CD4-positive, alpha-beta T cell treated with Interferon gamma for 1 hour (primary cell): ENCODE measurements at regions not wholly inside any gene's neighbourhood (a gene's known extent, or its start where the extent isn't known, plus 50 kb on each side); places are given as distances from the start of the nearest gene placed in this dataset.

Source experiments
- DNase-seq: peaks from one replicate; pipeline ENCODE4 v3.0.0-alpha.2; 2020

- DNase-seq: no peak
Measured at GRCh38 chr18:39698436-39698835, 2132.8 kb upstream of the CELF4 start.

DNA sequence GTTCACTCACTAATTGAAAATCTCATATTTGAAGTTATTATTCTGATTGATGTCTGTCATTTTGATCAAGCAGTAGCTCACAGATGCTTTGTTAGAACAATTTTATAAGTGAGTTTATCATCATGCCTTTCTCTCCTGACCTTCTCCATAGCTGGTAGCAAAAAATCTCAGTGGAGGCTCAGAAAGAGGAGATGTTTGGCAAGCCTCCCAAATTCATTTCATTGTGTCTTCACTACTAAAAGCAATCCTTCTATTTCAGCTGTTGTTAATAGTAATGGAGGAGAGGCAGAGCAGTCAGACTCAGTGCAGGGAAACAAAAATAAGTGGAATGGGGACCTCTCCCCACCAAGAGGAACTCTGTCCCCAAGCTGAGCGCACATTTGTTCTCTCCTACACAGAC, 2127.8 kb upstream of the CELF4 start:
- no peak for DNase-seq

GRCh38 chr18:39692367-39693015, 2126.9 kb upstream of the CELF4 start:
- DNase-seq: no peak

DNA sequence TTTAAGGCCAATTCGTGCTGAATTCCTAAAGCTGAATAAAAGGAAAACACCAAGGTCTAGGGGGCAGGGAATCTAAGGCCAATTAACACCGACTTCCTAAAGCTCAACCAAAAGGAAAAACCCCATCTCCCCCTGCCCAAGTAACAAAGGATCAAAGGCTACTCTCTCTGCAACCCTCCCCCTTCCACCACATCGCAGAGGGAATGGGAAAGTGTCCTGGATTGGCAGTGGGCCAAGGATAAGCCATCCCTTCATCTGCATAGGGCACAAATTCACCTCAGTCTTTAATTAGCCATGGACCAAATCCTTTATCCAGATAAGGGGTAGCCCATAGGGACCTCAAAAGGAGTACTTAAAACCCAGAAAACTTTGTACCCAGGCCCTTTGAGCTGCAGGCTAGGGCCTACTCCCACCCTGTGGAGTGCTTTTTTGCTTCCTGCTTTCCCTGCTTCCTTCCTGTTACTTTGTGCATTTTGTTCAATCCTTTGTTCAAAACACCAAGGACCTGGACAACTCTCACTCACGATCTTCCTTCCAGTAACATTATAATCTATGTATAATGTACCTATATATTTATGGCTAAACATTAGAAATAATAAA, 2119.8 kb upstream of the CELF4 start:
- DNase-seq: no peak

- DNase-seq: no peak
Measured at GRCh38 chr18:39681061-39681460, 2115.5 kb upstream of the CELF4 start.

GRCh38 chr18:39675906-39676305, 2110.3 kb upstream of the CELF4 start:
- no peak for DNase-seq

- no peak for DNase-seq
Measured at GRCh38 chr18:39675368-39675767, 2109.8 kb upstream of the CELF4 start.

- no peak for DNase-seq
Measured at GRCh38 chr18:39672171-39672570, 2106.6 kb upstream of the CELF4 start.

DNA sequence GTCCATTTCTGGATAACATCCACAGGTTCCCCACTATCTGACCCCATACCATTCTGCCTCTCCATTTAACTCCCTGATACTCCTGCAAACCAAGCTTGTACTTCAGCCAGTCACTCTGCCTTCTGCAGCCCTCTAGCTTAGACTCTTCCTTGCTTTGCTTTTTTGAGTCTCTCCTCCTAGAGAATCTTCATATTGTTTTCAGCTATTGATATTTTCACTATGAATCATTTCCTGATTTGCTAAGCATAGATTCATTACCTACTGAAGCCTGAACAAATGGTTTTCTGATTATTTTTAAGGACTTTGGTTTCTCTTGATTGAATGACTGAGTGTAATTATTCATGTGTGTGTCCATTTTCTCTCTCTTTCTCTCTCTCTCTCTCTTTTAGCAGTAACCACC, 2102.3 kb upstream of the CELF4 start:
- no peak for DNase-seq

- no peak for DNase-seq
Measured at GRCh38 chr18:39666541-39666940, 2100.9 kb upstream of the CELF4 start.

DNA sequence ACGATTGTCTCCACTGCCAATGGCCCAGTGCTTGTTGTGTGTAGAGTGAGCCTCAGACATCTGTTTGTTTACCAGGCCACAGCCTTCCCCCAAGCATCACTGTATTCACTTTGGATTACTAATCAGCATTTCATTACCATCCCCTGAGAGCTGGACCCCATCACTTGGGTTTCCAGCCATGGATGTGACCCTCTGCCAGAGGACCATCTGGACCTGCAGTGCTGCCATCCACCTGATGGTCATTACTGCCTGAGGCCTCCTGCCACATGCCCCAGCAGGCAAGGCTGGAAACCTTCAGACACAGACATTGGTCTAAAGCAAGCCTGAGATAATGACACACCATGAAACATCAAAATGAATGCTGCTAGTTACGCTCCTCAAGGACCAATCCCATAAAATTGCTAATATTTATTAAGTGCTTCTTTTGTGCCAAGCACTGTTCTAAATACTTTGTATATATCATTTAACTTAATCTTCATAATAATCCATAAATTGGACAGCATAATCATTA, 2096.3 kb upstream of the CELF4 start:
- DNase-seq: no peak

GRCh38 chr18:39660141-39660540, 2094.5 kb upstream of the CELF4 start:
- DNase-seq: no peak

- no peak for DNase-seq
Measured at GRCh38 chr18:39655341-39655740, 2089.7 kb upstream of the CELF4 start.

GRCh38 chr18:39653221-39653620, 2087.6 kb upstream of the CELF4 start:
- DNase-seq: no peak

GRCh38 chr18:39648616-39649015, 2083.0 kb upstream of the CELF4 start:
- no peak for DNase-seq

- DNase-seq: no peak
Measured at GRCh38 chr18:39647627-39648534, 2082.3 kb upstream of the CELF4 start.

DNA sequence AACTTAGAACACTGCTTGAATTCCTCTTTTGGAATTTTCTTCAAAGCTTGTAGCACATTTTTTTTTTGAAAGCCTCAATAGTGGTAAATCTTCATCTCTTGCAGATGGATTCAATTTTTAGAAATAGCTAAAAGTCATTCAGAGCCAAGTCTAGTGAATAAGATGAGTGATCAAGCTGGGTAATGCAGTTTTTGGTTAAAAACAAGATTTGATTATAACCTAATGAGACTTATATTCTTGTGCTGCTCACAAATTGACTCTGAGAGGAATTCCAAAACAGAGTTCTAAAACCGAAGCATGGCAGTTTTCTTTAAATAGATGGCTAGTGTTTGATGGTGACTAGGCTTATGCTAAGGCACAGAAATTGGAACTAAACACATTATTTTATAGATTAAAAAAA, 2072.6 kb upstream of the CELF4 start:
- DNase-seq: no peak

GRCh38 chr18:39636931-39637330, 2071.3 kb upstream of the CELF4 start:
- no peak for DNase-seq

DNA sequence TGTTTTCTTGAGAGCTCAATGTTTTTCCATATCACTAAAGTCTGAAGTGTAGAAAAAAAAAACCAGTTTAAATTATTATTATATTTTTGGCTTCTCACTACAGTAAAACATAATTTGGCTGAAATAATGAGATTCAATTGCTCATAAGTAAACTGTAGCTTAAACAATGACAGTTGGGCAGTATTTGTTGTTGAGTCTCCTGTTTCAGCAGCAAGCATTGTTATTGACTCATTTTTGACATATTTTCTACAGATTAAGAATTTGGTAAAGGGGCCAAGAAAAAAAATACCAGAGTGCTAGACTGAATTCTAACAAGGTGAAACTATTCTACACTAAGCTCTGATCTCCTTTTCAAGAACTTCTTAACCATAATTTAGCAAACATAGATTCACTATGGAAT, 2070.4 kb upstream of the CELF4 start:
- DNase-seq: no peak

- no peak for DNase-seq
Measured at GRCh38 chr18:39635192-39635591, 2069.6 kb upstream of the CELF4 start.

DNA sequence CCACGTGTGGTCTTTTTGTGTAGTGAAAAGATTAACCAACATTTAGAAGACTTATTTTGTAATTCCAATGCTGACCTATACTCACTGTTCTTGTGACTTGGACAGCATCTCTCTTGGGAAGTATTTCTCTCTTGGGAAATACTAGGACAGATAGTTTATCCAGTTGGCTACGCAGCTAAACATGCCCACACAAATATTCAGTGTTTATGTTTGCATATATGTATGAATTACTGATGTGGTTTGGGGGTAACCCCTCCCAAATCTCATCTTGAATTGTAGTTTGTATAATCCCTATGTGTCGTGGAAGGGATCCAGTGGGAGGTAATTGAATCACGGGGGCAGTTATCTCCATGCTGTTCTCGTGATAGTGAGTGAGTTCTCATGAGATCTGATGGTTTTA, 2062.3 kb upstream of the CELF4 start:
- no peak for DNase-seq

DNA sequence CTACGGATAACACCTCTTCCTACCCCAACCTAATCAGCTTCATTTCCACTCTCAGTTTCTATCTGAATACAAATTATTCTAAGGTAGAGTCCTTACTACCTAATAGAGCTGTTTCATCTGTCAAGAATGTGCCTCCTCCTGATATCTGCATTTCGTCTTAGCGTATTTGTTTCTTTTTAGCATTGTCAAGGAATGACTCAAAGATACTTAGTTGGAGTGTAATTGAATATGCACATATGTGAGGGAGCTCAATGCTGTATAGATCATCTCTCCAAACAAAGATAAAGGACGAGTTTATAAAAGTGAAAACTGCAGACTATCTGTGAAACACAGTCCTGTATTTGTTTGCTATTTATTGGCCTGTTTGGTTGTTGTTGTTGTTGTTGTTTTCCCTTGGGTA, 2059.4 kb upstream of the CELF4 start:
- DNase-seq: no peak

DNA sequence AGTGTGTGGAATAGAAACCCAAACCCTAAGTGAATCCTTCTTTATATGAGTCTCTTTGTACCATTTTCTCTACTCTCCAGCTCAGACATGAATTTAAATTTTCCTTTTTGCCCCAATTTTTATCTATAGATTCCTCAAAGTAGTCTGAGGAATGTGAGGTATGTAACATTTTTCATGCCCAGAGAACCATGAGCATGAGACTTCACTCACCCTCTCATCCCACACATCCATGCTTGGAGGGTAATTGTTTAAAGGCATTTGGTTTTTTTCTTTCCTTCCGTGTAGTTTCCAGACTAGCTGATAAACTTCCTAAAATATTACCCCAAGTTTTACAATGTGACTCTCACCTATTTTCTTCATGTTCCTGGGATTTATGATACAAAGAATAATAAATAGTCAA, 2056.8 kb upstream of the CELF4 start:
- DNase-seq: no peak
